ENCODE measurements at regions not wholly inside any gene's neighbourhood (a gene's known extent, or its start where the extent isn't known, plus 50 kb on each side); places are given as distances from the start of the nearest gene placed in this dataset.
A peak's percentile ranks its signal among the peaks of the same experiment; 100 is the strongest.

DNA sequence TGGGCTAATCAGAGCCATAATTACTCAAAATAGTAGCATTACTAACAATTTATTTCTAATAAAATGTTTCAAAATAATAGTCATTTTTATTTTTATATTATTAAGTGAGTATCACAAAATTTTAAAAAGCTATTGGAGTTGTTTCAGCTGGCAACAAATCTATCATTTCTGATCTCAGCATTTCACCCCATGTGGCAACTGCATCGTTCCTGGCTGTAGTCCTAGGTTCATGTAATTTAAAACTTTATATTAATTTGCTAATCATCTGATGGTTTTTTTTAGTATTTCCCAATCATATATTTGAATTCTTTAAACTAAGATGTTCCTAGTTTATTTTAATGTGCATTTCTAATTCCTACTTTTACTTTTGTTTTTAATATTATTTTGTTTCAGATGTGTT is 293.0 kb upstream of the AKR1E2 start:
- no peak for DNase-seq (ENCODE audit: low spot score)
- Histone ChIP-seq H3K4me3 (peak overlapping the region; percentile 6), H3K27ac (peak overlapping the region in 1 of 2 donors; percentile 73)
- TF ChIP-seq, protein P1, sequence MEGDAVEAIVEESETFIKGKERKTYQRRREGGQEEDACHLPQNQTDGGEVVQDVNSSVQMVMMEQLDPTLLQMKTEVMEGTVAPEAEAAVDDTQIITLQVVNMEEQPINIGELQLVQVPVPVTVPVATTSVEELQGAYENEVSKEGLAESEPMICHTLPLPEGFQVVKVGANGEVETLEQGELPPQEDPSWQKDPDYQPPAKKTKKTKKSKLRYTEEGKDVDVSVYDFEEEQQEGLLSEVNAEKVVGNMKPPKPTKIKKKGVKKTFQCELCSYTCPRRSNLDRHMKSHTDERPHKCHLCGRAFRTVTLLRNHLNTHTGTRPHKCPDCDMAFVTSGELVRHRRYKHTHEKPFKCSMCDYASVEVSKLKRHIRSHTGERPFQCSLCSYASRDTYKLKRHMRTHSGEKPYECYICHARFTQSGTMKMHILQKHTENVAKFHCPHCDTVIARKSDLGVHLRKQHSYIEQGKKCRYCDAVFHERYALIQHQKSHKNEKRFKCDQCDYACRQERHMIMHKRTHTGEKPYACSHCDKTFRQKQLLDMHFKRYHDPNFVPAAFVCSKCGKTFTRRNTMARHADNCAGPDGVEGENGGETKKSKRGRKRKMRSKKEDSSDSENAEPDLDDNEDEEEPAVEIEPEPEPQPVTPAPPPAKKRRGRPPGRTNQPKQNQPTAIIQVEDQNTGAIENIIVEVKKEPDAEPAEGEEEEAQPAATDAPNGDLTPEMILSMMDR (IDR thresholded peaks at IDR 0.05): no peak

DNA sequence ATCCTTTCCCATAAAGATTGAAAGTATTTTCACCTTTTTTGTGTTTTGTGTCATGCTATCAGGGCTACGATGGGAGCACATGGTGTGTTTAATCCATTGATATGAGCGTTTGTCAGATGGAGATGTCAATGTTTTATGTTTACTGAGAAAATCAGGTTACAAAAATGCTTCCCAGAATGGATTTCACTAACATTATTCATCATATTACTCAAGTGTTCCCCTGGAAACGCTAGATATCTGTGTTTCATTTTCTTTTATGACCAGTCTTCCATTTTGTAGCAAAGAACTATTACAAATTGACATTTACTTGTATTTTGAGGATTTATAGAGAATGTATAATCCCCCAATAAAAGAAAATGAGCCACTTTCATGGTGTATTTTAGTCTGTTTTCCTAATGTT is 293.5 kb upstream of the AKR1E2 start:
- H3K27ac ChIP-seq: peak overlapping the region; percentile 56 to 73

DNA sequence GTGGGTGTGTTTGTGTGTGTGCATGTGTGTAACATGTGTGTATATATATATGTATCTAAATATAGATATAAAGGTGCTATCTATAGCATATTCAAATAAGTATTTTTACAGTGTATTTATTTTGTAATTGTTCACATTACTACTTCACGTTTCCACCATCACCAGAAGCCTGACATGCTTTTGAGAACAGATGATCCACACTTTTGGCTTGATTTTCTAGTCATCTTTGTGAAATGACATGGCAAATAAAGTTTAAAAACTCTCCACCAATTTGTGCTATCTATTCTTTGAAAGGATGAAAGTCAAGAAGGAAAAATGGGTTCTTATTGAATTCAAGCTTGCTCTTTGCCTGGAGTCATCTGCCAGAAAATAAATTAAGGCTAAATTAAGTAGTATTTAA is 294.0 kb upstream of the AKR1E2 start:
- peak overlapping the region; percentile 56 to 73 for H3K27ac ChIP-seq
- no peak overlapping the region for H3K4me3 ChIP-seq
- no peak for DNase-seq (ENCODE audit: low spot score)
- TF ChIP-seq, protein P1 (IDR thresholded peaks at IDR 0.05): no peak

More for the DNA sequence above, 293.5 kb upstream of the AKR1E2 start:
- peak overlapping the region; percentile 6 for H3K4me3 ChIP-seq
- TF ChIP-seq, protein P1 (IDR thresholded peaks at IDR 0.05): no peak
- DNase-seq (ENCODE audit: low spot score): no peak

DNA sequence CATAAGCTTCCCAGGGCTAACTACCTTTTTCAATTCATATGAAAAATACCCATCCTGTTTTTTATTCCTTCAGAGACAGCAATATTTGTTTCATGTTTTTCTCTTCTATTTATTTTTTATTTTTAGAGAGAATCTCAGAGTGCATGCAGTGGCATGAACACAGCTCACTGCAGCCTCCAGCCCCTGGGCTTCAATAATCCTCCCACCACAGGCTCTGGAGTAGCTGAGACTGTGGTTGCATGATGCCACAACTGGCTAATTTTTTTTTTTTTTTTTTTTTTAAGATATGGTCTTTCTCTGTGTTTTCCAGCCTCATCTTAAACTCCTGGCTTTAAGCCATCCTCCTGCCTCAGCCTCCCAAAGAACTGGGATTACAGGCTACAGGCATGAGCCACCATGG is 296.7 kb upstream of the AKR1E2 start:
- H3K4me3 ChIP-seq: no peak overlapping the region

DNA sequence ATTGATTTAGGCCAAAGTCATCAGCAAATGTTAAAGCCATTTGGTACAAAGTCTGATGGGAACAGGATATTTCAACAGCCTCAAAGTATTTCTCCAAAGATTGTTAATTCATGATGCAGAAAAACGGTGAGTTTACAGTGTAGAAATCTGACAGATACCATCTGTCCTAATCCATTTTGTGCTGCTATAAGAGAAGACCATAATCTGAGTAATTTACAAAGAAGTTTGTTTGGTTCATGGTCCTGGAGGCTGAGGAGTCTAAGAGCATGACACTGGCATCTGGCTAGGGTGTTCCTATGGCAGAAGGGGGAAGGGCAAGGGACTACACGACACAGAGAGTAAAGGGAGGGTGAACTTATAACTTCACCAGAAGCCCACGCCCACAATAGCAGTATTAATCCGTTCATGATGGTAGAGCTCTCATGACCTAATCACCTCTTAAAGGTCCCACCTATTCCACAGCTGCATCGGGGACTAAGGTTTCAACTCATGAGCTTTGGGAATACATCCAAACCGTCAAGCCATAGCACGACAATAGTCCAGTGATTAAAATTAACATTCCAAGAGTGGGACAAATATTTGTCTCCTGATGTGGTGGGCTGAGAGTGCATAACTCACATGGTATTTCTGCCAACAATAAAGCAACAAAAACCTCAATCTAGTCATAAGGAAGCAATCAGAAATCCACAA is 298.6 kb upstream of the AKR1E2 start:
- Histone ChIP-seq H3K27ac (peak overlapping the region in 1 of 2 donors; percentile 30), H3K4me3 (no peak overlapping the region)
- no peak for DNase-seq (ENCODE audit: low spot score)
- TF ChIP-seq, protein P1 (IDR thresholded peaks at IDR 0.05): no peak

More for the DNA sequence above, 296.7 kb upstream of the AKR1E2 start:
- no peak overlapping the region for H3K27ac ChIP-seq
- no peak for DNase-seq (ENCODE audit: low spot score)
- TF ChIP-seq, protein P1 (IDR thresholded peaks at IDR 0.05): no peak

DNA sequence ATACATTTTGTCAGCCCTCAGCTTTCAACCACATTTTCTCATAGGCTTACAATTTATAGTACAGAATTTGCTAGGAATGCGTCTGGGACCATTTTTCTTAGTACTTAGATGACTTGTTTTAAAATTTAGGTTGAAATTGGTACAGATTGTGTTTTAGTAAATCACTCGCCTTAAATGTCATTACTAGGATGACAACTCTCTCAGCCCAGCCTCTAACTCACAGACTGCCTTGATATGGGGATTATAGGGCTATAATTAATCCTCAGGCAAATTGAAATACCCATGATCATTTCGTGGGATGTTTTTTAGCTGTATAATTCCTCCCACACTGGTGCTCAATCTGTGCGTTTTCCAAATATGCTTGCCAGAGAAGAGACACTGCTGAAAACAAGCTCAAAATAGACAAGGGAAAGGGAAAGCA is 299.7 kb upstream of the AKR1E2 start:
- DNase-seq (ENCODE audit: low spot score): no peak
- Histone ChIP-seq H3K27ac (peak overlapping the region in 1 of 2 donors; percentile 10), H3K4me3 (no peak overlapping the region)
- TF ChIP-seq, protein P1 (IDR thresholded peaks at IDR 0.05): no peak

DNA sequence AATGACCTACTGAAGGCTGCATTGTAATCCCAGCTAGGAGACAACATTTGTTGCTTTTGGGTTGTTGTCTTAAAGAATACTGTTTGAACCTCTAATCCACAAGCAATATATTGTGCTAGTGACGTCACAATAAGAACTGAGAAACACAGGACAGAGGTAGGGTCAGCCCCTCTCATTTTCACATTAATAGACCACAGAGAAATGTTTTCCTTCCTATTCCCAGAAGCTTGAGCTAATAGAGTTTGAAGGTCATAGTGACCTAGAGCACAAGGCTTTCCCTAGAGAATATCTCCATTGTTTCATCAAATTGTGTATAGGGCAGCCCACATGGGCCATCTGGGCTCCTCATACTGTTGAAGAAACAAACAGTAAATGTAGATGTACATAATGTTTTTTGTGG is 300.9 kb upstream of the AKR1E2 start:
- no peak for DNase-seq (ENCODE audit: low spot score)
- Histone ChIP-seq H3K27ac (no peak overlapping the region), H3K4me3 (no peak overlapping the region)
- TF ChIP-seq, protein P1 (IDR thresholded peaks at IDR 0.05): no peak
